SU-DHL-6 (cell line): ENCODE measurements at regions not wholly inside any gene's neighbourhood (a gene's known extent, or its start where the extent isn't known, plus 50 kb on each side); places are given as distances from the start of the nearest gene placed in this dataset.

Source experiments
- H2AFZ ChIP-seq: fragments of 200-600 bp; sonication (generic); 2 replicates; pipeline ENCODE4 v1.6.1; 2014; ENCODE audit warnings: low read depth, mild to moderate bottlenecking, moderate library complexity, mixed read lengths, antibody characterized with exemption, low read length; ENCODE audit not compliant: severe bottlenecking
- H3F3A ChIP-seq: fragments of 200-600 bp; shearing (Covaris generic); 2 replicates; pipeline ENCODE4 v1.6.0; 2016; ENCODE audit warnings: antibody characterized with exemption, mild to moderate bottlenecking; ENCODE audit not compliant: insufficient read depth
- H3K27ac ChIP-seq: fragments of 200-600 bp; sonication (generic); 2 replicates; pipeline ENCODE4 v1.5.1; 2016; ENCODE audit warnings: low read depth, mild to moderate bottlenecking, low read length, moderate library complexity, mixed read lengths
- H3K27me3 ChIP-seq: fragments of 200-600 bp; sonication (generic), shearing (Covaris generic); 2 replicates; pipeline ENCODE4 v1.6.0; 2014; ENCODE audit warnings: mild to moderate bottlenecking, low read length
- H3K36me3 ChIP-seq: fragments of 200-600 bp; sonication (generic); 2 replicates; pipeline ENCODE4 v1.6.1; 2014; ENCODE audit warnings: mild to moderate bottlenecking, low read length, mixed read lengths
- H3K4me2 ChIP-seq: fragments of 300-600, 200-600 bp; shearing (Covaris generic), sonication (generic); 2 replicates; pipeline ENCODE4 v1.6.0; 2014; ENCODE audit warnings: low read length, low read depth, mild to moderate bottlenecking; ENCODE audit not compliant: poor library complexity, severe bottlenecking
- H3K4me3 ChIP-seq: fragments of 200-600 bp; sonication (generic); 2 replicates; pipeline ENCODE4 v1.5.1; 2014; ENCODE audit warnings: antibody characterized with exemption, low read length, mild to moderate bottlenecking, mixed read lengths; ENCODE audit not compliant: insufficient read depth, poor library complexity, severe bottlenecking
- H3K79me2 ChIP-seq: fragments of 200-600 bp; sonication (generic); 2 replicates; pipeline ENCODE4 v1.6.1; 2014; ENCODE audit warnings: mild to moderate bottlenecking, low read length, moderate library complexity; ENCODE audit not compliant: insufficient read depth
- H3K9ac ChIP-seq: fragments of 200-600 bp; sonication (generic); 2 replicates; pipeline ENCODE4 v1.7.0; 2014; ENCODE audit warnings: mild to moderate bottlenecking, low read length
- H3K9me2 ChIP-seq: fragments of 200-600 bp; sonication (generic); replicated peaks from 2 replicates; pipeline ENCODE4 v1.6.1; 2014; ENCODE audit warnings: low read length; ENCODE audit not compliant: insufficient read depth
- H3K9me3 ChIP-seq: fragments of 200-600 bp; sonication (generic); 2 replicates; pipeline ENCODE4 v1.6.1; 2014; ENCODE audit warnings: low read length, mixed read lengths; ENCODE audit not compliant: insufficient read depth
- H4K20me1 ChIP-seq: fragments of 200-600 bp; sonication (generic); 2 replicates; pipeline ENCODE4 v1.6.1; 2014; ENCODE audit warnings: low read depth, mild to moderate bottlenecking, antibody characterized with exemption, low read length, moderate library complexity, mixed read lengths
- EZH2phosphoT487 ChIP-seq: fragments of 200-600 bp; sonication (generic), shearing (Covaris generic); conservative IDR thresholded peaks from 2 replicates; pipeline ENCODE4 v1.6.1; 2018; ENCODE audit warnings: mild to moderate bottlenecking, antibody characterized with exemption, low read length, moderate library complexity, mixed read lengths
- TF ChIP-seq, protein P1 (sequence below): fragments of 200-600 bp; sonication (generic); IDR thresholded peaks from one replicate; pipeline ENCODE4 v1.5.1; 2017; ENCODE audit warnings: antibody characterized with exemption, mild to moderate bottlenecking, low read length, moderate library complexity; ENCODE audit not compliant: insufficient read depth, poor library complexity, severe bottlenecking

DNA sequence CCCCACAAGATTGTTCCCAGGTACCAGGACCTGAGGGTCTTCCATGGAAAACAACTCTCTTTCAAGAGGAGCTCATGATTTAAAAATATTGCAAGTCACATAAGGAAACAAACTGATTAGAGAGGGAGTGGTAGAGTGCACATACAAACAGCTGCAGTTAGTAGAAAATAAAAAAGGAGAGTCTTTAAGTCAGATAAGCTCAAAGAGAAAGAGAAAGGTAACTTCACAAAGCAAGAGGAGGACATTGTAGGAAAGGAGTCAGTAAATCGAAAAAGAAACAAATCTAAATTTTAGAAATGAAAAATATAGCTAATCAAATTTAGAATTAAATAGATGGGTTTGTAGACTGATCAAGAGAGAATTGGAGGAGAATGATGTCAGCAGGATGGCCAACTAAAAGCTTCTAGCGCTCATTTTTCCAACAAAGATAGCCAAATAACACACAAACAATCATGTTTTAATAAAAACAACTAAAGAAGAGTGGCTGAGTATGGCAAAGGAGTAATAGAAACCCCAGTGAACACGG lies 86.1 kb upstream of the CD53 start:
- Histone ChIP-seq H3F3A (peaks cover 10% of the 10 kb centered on the region), H3K79me2 (no peaks in the 10 kb centered on the region), H3K4me3 (peak overlapping the region; percentile 41), H4K20me1 (no peaks in the 10 kb centered on the region), H3K9me2 (no peaks in the 10 kb centered on the region), H3K9ac (peak overlapping the region; percentile 61), H3K36me3 (no peaks in the 10 kb centered on the region), H3K4me2 (peak overlapping the region; percentile 91), H3K27me3 (no peaks in the 10 kb centered on the region), H2AFZ (no peak overlapping the region), H3K27ac (peak overlapping the region; percentile 96), H3K9me3 (peaks cover 13% of the 10 kb centered on the region; the same call in 1 of the 2 replicates)
- TF ChIP-seq, protein P1, sequence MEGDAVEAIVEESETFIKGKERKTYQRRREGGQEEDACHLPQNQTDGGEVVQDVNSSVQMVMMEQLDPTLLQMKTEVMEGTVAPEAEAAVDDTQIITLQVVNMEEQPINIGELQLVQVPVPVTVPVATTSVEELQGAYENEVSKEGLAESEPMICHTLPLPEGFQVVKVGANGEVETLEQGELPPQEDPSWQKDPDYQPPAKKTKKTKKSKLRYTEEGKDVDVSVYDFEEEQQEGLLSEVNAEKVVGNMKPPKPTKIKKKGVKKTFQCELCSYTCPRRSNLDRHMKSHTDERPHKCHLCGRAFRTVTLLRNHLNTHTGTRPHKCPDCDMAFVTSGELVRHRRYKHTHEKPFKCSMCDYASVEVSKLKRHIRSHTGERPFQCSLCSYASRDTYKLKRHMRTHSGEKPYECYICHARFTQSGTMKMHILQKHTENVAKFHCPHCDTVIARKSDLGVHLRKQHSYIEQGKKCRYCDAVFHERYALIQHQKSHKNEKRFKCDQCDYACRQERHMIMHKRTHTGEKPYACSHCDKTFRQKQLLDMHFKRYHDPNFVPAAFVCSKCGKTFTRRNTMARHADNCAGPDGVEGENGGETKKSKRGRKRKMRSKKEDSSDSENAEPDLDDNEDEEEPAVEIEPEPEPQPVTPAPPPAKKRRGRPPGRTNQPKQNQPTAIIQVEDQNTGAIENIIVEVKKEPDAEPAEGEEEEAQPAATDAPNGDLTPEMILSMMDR, result no peak
- no peak for TF ChIP-seq EZH2phosphoT487

DNA sequence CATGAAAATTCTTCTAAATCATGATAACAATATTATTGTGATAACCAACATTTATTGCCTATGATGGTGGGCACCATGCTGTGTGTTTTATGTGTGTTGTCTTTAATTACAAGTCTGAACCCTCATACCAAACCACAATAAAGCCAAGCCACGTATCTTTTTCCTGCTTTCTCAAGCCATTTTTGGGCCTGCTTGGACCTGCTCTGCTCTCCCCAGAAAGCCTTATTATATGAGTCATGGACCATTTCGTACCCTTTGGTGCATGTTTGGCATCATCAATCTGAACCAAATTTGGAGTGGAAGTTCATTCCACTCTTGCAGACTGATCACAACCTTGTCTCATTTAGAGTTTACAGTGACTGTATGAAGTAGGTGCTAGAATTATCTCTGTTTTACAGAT lies 87.3 kb upstream of the CD53 start:
- Histone ChIP-seq H3K9me2 (no peaks in the 10 kb centered on the region), H4K20me1 (no peaks in the 10 kb centered on the region), H3K27me3 (no peaks in the 10 kb centered on the region), H3K4me2 (peak overlapping the region; percentile 91), H3K9me3 (peaks cover 13% of the 10 kb centered on the region; the same call in 1 of the 2 replicates), H3K36me3 (no peaks in the 10 kb centered on the region), H3F3A (peaks cover 10% of the 10 kb centered on the region), H2AFZ (no peak overlapping the region), H3K9ac (0 out of 2 replicates have a peak overlapping the region, but pooled peaks have one; percentile 61), H3K4me3 (no peak overlapping the region), H3K27ac (peak overlapping the region; percentile 96), H3K79me2 (no peaks in the 10 kb centered on the region)
- TF ChIP-seq, protein P1, result no peak
- TF ChIP-seq EZH2phosphoT487, result no peak

DNA sequence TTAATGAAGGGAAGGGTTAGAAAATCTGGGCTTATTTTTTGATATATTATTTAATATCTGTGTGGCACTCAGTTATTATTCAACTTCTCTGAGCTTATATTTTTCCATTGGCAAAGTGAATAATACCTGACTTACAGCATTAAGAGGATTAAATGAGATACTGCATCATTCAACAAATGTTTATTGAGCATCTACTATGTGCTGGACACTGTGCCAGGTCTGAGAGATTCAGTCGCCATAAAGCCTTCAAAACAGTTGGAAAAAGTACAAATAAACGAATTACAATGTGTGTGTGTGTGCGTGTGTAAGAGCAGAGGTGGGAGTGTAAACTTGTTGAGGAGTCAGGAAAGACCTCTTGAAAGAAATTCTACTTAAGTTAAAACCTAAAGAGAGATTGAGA lies 87.9 kb upstream of the CD53 start:
- Histone ChIP-seq H3K27ac (0 out of 2 replicates have a peak overlapping the region, but pooled peaks have one; percentile 96), H3K4me2 (no peak overlapping the region), H3K4me3 (no peak overlapping the region)

More for the DNA sequence above, 87.9 kb upstream of the CD53 start:
- TF ChIP-seq, protein P1, result no peak
- no peak for TF ChIP-seq EZH2phosphoT487
- peaks cover 13% of the 10 kb centered on the region; the same call in 1 of the 2 replicates for H3K9me3 ChIP-seq
- H3K9ac ChIP-seq, result no peak overlapping the region
- no peak overlapping the region for H2AFZ ChIP-seq
- H3F3A ChIP-seq, result peaks cover 10% of the 10 kb centered on the region
- no peaks in the 10 kb centered on the region for H3K79me2 ChIP-seq
- no peaks in the 10 kb centered on the region for H4K20me1 ChIP-seq
- H3K9me2 ChIP-seq, result no peaks in the 10 kb centered on the region
- no peaks in the 10 kb centered on the region for H3K36me3 ChIP-seq
- no peaks in the 10 kb centered on the region for H3K27me3 ChIP-seq
